OCI-LY7 (cell line): ENCODE measurements at regions not wholly inside any gene's neighbourhood (a gene's known extent, or its start where the extent isn't known, plus 50 kb on each side); places are given as distances from the start of the nearest gene placed in this dataset.

Experiments
- EZH2phosphoT487 ChIP-seq: fragments of 200-600 bp; sonication (generic); IDR thresholded peaks from 2 replicates; pipeline ENCODE4 v1.6.1; 2018; ENCODE audit warnings: low read depth, borderline replicate concordance, mild to moderate bottlenecking, mixed run types, antibody characterized with exemption, low read length, moderate library complexity, mixed read lengths
- TF ChIP-seq, protein P1 (sequence below): fragments of 200-600 bp; sonication (generic); conservative IDR thresholded peaks from 2 replicates; pipeline ENCODE4 v1.5.1; 2014; ENCODE audit warnings: mild to moderate bottlenecking, antibody characterized with exemption, low read length, moderate library complexity, mixed read lengths

DNA sequence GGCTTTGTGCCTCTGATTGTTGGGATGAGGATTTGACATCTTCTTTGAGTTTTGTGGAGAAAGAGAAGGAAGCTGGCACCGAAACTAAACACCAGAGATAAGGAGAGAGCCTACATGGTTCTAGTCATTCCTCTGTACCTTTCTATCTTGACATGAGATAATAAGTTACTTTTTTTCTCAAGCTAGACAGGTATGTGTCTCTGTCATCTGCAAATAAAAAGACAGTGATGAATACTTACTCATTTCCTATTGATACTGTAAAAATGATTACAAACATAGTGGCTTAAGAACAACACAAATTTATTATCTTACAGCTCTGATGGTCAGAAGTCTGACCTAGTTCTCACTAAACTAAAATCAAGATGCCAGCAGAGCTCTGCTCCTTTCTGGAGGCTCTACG, 1391.2 kb downstream of the STIM2 start:
- TF ChIP-seq, protein P1, sequence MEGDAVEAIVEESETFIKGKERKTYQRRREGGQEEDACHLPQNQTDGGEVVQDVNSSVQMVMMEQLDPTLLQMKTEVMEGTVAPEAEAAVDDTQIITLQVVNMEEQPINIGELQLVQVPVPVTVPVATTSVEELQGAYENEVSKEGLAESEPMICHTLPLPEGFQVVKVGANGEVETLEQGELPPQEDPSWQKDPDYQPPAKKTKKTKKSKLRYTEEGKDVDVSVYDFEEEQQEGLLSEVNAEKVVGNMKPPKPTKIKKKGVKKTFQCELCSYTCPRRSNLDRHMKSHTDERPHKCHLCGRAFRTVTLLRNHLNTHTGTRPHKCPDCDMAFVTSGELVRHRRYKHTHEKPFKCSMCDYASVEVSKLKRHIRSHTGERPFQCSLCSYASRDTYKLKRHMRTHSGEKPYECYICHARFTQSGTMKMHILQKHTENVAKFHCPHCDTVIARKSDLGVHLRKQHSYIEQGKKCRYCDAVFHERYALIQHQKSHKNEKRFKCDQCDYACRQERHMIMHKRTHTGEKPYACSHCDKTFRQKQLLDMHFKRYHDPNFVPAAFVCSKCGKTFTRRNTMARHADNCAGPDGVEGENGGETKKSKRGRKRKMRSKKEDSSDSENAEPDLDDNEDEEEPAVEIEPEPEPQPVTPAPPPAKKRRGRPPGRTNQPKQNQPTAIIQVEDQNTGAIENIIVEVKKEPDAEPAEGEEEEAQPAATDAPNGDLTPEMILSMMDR = no peak
- TF ChIP-seq EZH2phosphoT487 = no peak
